BE2C (cell line): ENCODE measurements at regions not wholly inside any gene's neighbourhood (a gene's known extent, or its start where the extent isn't known, plus 50 kb on each side); places are given as distances from the start of the nearest gene placed in this dataset.
"Not testable (repeated sequence)": the region's sequence is repeated elsewhere in the genome, so short reads cannot be mapped to it uniquely, and the experiment has no call there.

ENCODE experiments used
- DNase-seq: peaks from one replicate; pipeline ENCODE4 v3.0.0-alpha.2; 2020
- H3K27me3 ChIP-seq: fragments of 250-450 bp; sonication (Bioruptor Pico); 2 replicates; pipeline ENCODE4 v1.5.1; 2020; ENCODE audit warnings: mild to moderate bottlenecking
- H3K36me3 ChIP-seq: fragments of 250-450 bp; sonication (Bioruptor Pico); 2 replicates; pipeline ENCODE4 v1.5.1; 2020; ENCODE audit warnings: mild to moderate bottlenecking
- H3K4me1 ChIP-seq: fragments of 250-450 bp; sonication (Bioruptor Pico); 2 replicates; pipeline ENCODE4 v1.5.1; 2020
- H3K4me3 ChIP-seq: 2 replicates; pipeline ENCODE4 v1.5.1; 2011; ENCODE audit warnings: low read depth, low read length
- H3K9me3 ChIP-seq: fragments of 250-450 bp; sonication (Bioruptor Pico); 2 replicates; pipeline ENCODE4 v1.5.1; 2020
- TF ChIP-seq, protein P1 (sequence below): IDR thresholded peaks from 2 replicates; pipeline ENCODE4 v1.5.1; 2012; ENCODE audit warnings: mild to moderate bottlenecking, low read depth, low read length

DNA sequence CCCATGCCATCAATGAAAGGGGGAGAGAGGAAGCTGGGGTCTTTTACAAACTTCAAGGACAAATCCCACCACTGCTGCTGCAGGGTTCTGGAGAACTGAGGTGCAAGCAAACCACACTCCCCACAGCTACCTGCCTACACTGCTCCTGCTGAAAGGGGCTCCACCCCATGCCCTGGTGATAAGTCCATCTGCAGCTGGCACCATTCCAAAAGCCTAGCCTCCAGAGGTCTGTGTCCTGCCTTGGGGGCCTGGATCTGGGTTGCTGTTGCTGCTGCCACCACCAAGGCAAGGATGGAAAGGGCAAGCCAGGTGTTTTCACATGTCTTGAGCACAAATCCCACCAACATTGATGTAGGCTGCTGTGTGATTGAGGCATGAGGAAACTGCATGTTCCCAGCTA is 97.4 kb upstream of the UBE2E3 start:
- no peaks in the 10 kb centered on the region for H3K9me3 ChIP-seq
- no peaks in the 10 kb centered on the region for H3K36me3 ChIP-seq
- DNase-seq: peak; percentile 5
- no peaks in the 10 kb centered on the region for H3K27me3 ChIP-seq
- H3K4me1 ChIP-seq: no peaks in the 10 kb centered on the region
- no peak overlapping the region for H3K4me3 ChIP-seq
- TF ChIP-seq, protein P1, sequence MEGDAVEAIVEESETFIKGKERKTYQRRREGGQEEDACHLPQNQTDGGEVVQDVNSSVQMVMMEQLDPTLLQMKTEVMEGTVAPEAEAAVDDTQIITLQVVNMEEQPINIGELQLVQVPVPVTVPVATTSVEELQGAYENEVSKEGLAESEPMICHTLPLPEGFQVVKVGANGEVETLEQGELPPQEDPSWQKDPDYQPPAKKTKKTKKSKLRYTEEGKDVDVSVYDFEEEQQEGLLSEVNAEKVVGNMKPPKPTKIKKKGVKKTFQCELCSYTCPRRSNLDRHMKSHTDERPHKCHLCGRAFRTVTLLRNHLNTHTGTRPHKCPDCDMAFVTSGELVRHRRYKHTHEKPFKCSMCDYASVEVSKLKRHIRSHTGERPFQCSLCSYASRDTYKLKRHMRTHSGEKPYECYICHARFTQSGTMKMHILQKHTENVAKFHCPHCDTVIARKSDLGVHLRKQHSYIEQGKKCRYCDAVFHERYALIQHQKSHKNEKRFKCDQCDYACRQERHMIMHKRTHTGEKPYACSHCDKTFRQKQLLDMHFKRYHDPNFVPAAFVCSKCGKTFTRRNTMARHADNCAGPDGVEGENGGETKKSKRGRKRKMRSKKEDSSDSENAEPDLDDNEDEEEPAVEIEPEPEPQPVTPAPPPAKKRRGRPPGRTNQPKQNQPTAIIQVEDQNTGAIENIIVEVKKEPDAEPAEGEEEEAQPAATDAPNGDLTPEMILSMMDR: no peak

DNA sequence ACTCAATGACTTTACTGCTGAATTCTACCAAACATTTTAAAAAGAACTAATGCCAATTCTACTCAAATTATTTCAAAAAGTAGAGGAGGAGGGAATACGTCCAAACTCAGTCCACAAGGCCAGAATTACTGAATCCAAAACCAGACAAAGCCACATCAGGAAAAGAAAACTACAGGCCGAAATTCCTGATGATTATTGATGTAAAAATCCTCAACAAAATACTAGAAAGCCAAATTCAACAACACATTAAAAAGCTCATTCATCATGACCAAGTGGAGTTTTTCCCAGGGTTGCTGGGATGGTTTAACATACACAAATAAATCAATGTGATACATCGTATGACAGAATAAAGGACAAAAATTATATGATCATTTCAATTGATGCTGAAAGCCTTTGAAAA is 103.9 kb upstream of the UBE2E3 start:
- no peaks in the 10 kb centered on the region for H3K9me3 ChIP-seq
- H3K27me3 ChIP-seq: no peaks in the 10 kb centered on the region
- no peaks in the 10 kb centered on the region for H3K4me1 ChIP-seq
- no peak overlapping the region for H3K4me3 ChIP-seq
- H3K36me3 ChIP-seq: no peaks in the 10 kb centered on the region
- TF ChIP-seq, protein P1: no peak
- DNase-seq: no peak

DNA sequence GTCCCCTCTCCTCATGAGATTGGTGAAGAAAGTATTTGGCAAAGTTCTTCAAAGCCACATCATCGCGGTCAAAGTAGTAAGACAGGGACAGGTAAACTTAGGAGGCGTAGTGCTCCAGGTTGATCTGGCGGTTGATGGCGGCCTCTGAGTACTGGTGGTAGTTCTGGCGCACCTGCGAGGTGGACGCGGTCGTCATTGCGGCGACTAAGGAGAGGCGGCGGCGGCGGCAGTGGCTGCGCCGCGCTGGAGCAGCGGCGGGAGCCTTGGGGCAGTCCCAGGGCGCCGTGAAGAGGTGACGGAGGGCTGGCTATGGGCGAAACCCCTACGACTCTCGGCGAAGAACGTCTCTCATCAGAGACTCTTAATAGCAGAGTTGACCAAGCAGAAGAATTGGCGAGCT is 107.2 kb upstream of the UBE2E3 start:
- Histone ChIP-seq H3K36me3 (no peaks in the 10 kb centered on the region), H3K9me3 (no peaks in the 10 kb centered on the region), H3K4me3 (no peak overlapping the region), H3K4me1 (no peaks in the 10 kb centered on the region), H3K27me3 (no peaks in the 10 kb centered on the region)
- TF ChIP-seq, protein P1: no peak
- DNase-seq: no peak

DNA sequence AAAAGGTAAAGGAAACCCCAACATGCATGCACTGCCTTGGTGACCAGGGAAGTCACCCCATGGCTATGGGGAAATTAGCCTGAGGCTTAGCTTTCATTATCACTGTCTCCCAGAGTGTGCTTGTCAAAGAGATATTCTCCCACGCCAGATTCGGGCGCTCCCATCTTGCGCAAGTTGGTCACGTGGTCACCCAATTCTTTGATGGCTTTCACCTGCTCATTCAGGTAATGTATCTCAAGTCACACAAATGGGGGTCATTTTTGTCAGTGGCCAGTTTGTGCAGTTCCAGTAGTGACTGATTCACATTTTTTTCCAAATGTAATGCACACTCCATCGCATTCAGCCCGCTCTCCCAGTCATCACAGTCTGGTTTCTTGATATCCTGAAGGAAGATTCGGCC is 107.6 kb upstream of the UBE2E3 start:
- H3K4me1 ChIP-seq, H3K36me3 ChIP-seq, H3K27me3 ChIP-seq: not testable (repeated sequence)

DNA sequence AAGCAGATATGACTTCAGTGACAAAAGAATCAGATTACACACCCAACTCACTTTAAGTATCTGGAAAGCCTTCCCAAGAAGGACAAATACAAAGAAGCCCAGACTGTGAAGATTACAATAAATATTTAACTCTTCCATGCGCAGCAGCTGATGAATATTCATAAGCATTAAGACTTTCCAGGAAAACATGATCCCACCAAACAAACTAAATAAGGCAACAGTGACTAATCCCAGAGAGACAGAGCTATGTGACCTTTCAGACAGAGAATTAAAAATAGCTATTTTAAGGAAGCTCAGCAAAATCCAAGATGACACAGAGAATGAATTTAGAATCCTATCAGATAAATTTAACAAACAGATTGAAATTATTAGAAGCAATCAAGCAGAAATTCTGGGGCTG is 108.2 kb upstream of the UBE2E3 start:
- Histone ChIP-seq H3K4me3 (no peak overlapping the region), H3K27me3 (no peaks in the 10 kb centered on the region), H3K9me3 (no peaks in the 10 kb centered on the region), H3K36me3 (no peaks in the 10 kb centered on the region), H3K4me1 (no peaks in the 10 kb centered on the region)
- TF ChIP-seq, protein P1: no peak
- DNase-seq: no peak

More for the DNA sequence above, 107.6 kb upstream of the UBE2E3 start:
- not testable (repeated sequence) for H3K9me3 ChIP-seq, DNase-seq, H3K4me3 ChIP-seq

DNA sequence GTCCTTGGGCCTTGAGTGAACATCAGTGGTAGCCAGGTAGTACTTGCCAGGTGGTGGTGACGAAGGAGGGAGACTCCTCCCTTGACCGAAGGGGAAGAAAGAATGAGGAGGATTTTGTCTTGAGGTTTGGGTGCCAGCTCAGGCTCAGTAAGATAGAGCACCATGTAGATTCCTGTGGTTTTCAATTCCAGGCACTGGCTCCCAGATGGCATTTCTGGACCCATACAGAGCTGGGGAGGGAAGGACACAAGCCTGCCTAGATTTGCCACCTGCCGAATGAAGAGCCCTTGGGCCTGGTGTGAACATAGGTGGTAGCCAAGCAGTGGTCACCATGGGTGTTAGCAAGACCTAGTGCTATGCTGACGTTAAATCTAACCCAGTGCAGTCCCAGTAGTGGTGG is 108.8 kb upstream of the UBE2E3 start:
- Histone ChIP-seq H3K4me1 (no peaks in the 10 kb centered on the region), H3K27me3 (no peaks in the 10 kb centered on the region), H3K36me3 (no peaks in the 10 kb centered on the region), H3K9me3 (no peaks in the 10 kb centered on the region), H3K4me3 (no peak overlapping the region)
- TF ChIP-seq, protein P1: no peak
- DNase-seq: no peak

DNA sequence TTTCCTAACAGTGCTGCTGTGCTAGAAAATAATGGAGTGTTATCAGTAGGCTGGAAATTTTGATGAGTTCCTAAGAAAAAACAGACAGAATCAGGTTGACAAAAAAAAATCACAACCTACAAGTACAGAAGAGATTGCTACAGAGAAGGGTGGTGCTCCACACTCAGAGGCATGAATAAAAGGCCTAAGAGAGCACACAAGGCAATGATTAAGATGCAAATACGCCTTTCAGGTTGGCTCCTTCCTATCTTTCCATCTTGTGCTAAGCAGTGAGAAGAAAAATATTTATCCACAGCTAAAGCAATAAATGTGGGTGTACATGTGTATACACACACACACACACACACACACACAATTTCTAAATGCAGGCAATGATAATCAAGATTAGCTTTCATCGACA is 130.6 kb upstream of the UBE2E3 start:
- Histone ChIP-seq H3K4me1 (no peaks in the 10 kb centered on the region), H3K27me3 (no peaks in the 10 kb centered on the region), H3K9me3 (no peaks in the 10 kb centered on the region), H3K36me3 (no peaks in the 10 kb centered on the region), H3K4me3 (no peak overlapping the region)
- TF ChIP-seq, protein P1: no peak
- DNase-seq: no peak
